RWPE2 (cell line): ENCODE measurements at regions not wholly inside any gene's neighbourhood (a gene's known extent, or its start where the extent isn't known, plus 50 kb on each side); places are given as distances from the start of the nearest gene placed in this dataset.

Experiments
- ATAC-seq: fragments of 200-7000 bp; cut with Tn5 transposase; 3 replicates; pipeline ENCODE4 v1.9.1; 2021; ENCODE audit warnings: low read depth
- DNase-seq: peaks from one replicate; pipeline ENCODE4 v3.0.0-alpha.2; 2020; ENCODE audit warnings: low spot score
- H3K27ac ChIP-seq: fragments of 450-650 bp; 2 replicates; pipeline ENCODE4 v1.5.1; 2017; ENCODE audit warnings: mild to moderate bottlenecking; ENCODE audit not compliant: poor library complexity, severe bottlenecking
- H3K27me3 ChIP-seq: fragments of 250-450 bp; sonication (Bioruptor Pico); 2 replicates; pipeline ENCODE4 v1.5.1; 2021; ENCODE audit warnings: mild to moderate bottlenecking, moderate library complexity; ENCODE audit not compliant: insufficient read depth, poor library complexity, severe bottlenecking
- H3K36me3 ChIP-seq: fragments of 250-450 bp; sonication (Bioruptor Pico); 2 replicates; pipeline ENCODE4 v1.5.1; 2020; ENCODE audit warnings: low read depth, mild to moderate bottlenecking, moderate library complexity
- H3K4me1 ChIP-seq: fragments of 250-450 bp; sonication (Bioruptor Pico); 2 replicates; pipeline ENCODE4 v1.5.1; 2021; ENCODE audit warnings: mild to moderate bottlenecking, moderate library complexity; ENCODE audit not compliant: insufficient read depth, poor library complexity, severe bottlenecking
- H3K4me3 ChIP-seq: fragments of 250-450 bp; sonication (Bioruptor Pico); 2 replicates; pipeline ENCODE4 v1.5.1; 2021; ENCODE audit warnings: mild to moderate bottlenecking, moderate library complexity; ENCODE audit not compliant: severe bottlenecking
- H3K9me3 ChIP-seq: fragments of 250-450 bp; sonication (Bioruptor Pico); 2 replicates; pipeline ENCODE4 v1.5.1; 2021; ENCODE audit warnings: mild to moderate bottlenecking, moderate library complexity; ENCODE audit not compliant: severe bottlenecking
- TF ChIP-seq, protein P1 (sequence below): fragments of 450-650 bp; IDR thresholded peaks from one replicate; pipeline ENCODE4 v1.5.1; 2017; ENCODE audit warnings: mild to moderate bottlenecking, moderate library complexity; ENCODE audit not compliant: poor library complexity, severe bottlenecking

GRCh38 chr2:79434362-79434761 lies 78.5 kb upstream of the CTNNA2 start:
- H3K36me3 ChIP-seq, result no peaks in the 10 kb centered on the region
- no peak overlapping the region for H3K27ac ChIP-seq
- no peak for ATAC-seq
- DNase-seq, result no peak
- H3K4me3 ChIP-seq, result no peak overlapping the region
- TF ChIP-seq, protein P1, sequence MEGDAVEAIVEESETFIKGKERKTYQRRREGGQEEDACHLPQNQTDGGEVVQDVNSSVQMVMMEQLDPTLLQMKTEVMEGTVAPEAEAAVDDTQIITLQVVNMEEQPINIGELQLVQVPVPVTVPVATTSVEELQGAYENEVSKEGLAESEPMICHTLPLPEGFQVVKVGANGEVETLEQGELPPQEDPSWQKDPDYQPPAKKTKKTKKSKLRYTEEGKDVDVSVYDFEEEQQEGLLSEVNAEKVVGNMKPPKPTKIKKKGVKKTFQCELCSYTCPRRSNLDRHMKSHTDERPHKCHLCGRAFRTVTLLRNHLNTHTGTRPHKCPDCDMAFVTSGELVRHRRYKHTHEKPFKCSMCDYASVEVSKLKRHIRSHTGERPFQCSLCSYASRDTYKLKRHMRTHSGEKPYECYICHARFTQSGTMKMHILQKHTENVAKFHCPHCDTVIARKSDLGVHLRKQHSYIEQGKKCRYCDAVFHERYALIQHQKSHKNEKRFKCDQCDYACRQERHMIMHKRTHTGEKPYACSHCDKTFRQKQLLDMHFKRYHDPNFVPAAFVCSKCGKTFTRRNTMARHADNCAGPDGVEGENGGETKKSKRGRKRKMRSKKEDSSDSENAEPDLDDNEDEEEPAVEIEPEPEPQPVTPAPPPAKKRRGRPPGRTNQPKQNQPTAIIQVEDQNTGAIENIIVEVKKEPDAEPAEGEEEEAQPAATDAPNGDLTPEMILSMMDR, result no peak
- H3K27me3 ChIP-seq, result no peaks in the 10 kb centered on the region
- H3K4me1 ChIP-seq, result no peaks in the 10 kb centered on the region
- H3K9me3 ChIP-seq, result no peaks in the 10 kb centered on the region

GRCh38 chr2:79432731-79433146 lies 80.1 kb upstream of the CTNNA2 start:
- Histone ChIP-seq H3K4me1 (no peaks in the 10 kb centered on the region), H3K27ac (no peak overlapping the region), H3K9me3 (no peaks in the 10 kb centered on the region), H3K27me3 (no peaks in the 10 kb centered on the region), H3K36me3 (no peaks in the 10 kb centered on the region), H3K4me3 (no peak overlapping the region)
- TF ChIP-seq, protein P1, result no peak
- no peak for DNase-seq
- ATAC-seq, result no peak

- no peaks in the 10 kb centered on the region for H3K36me3 ChIP-seq
- no peak overlapping the region for H3K4me3 ChIP-seq
- no peaks in the 10 kb centered on the region for H3K4me1 ChIP-seq
- DNase-seq, result no peak
- TF ChIP-seq, protein P1, result no peak
- no peak overlapping the region for H3K27ac ChIP-seq
- H3K27me3 ChIP-seq, result no peaks in the 10 kb centered on the region
- ATAC-seq, result no peak
- no peaks in the 10 kb centered on the region for H3K9me3 ChIP-seq
These were observed 84.1 kb upstream of the CTNNA2 start for GRCh38 chr2:79428745-79429144.

- H3K27me3 ChIP-seq, result no peaks in the 10 kb centered on the region
- ATAC-seq (no peak), DNase-seq (no peak)
- no peaks in the 10 kb centered on the region for H3K4me1 ChIP-seq
- H3K27ac ChIP-seq, result no peak overlapping the region
- no peaks in the 10 kb centered on the region for H3K36me3 ChIP-seq
- TF ChIP-seq, protein P1, result no peak
- H3K9me3 ChIP-seq, result no peaks in the 10 kb centered on the region
- H3K4me3 ChIP-seq, result no peak overlapping the region
These were observed 98.2 kb upstream of the CTNNA2 start for GRCh38 chr2:79414690-79415089.

- Histone ChIP-seq H3K4me3 (no peak overlapping the region), H3K27ac (no peak overlapping the region), H3K9me3 (no peaks in the 10 kb centered on the region), H3K4me1 (no peaks in the 10 kb centered on the region), H3K27me3 (no peaks in the 10 kb centered on the region), H3K36me3 (no peaks in the 10 kb centered on the region)
- TF ChIP-seq, protein P1, result no peak
- ATAC-seq (no peak), DNase-seq (no peak)
These were observed 118.4 kb upstream of the CTNNA2 start for GRCh38 chr2:79394485-79394859.
